Spleen (tissue), 7 donors: ENCODE measurements at regions not wholly inside any gene's neighbourhood (a gene's known extent, or its start where the extent isn't known, plus 50 kb on each side); places are given as distances from the start of the nearest gene placed in this dataset.

Experiments used
- CTCF ChIP-seq, 11 experiments: fragments of 200-600 bp in 7 of 11; fragments of 450-650 bp in 4 of 11; sonication (generic) in 4 of 11; IDR thresholded peaks in 8 of 11; conservative IDR thresholded peaks in 3 of 11; 1 replicate in 7 of 11; 2 replicates in 4 of 11; pipeline versions ENCODE4 v1.4.0 to v1.8.0; 2016 to 2021; ENCODE audit warnings: antibody characterized with exemption in 11 of 11, inconsistent platforms in 4 of 11, mild to moderate bottlenecking in 1 of 11
- POLR2AphosphoS5 ChIP-seq, 3 donors: sonication (generic); formaldehyde crosslinking; IDR thresholded peaks; one replicate each; pipeline ENCODE4 v1.5.1; 2017; ENCODE audit warnings: antibody characterized with exemption in 3 of 3
- donor health status: DM: no; HTN: no; CAD: no; lungs with moderate emphysema.
- donor health status: DM: no; HTN: no; CAD: no.
- donor health status: DM: no; HTN: no; CAD: no.

- TF ChIP-seq CTCF (IDR thresholded peaks at IDR 0.05 in 8 of 11, conservative IDR thresholded peaks at IDR 0.05 in 3 of 11) (no peak), POLR2AphosphoS5 (IDR thresholded peaks at IDR 0.05) (no peak)
Observed at GRCh38 chr10:33638891-33639290, 304.4 kb upstream of the NRP1 start.
